AG04449 (cell line): ENCODE measurements at regions not wholly inside any gene's neighbourhood (a gene's known extent, or its start where the extent isn't known, plus 50 kb on each side); places are given as distances from the start of the nearest gene placed in this dataset.

Experiments used
- CTCF ChIA-PET: fragments of 350-600 bp; formaldehyde crosslinking; extraction: SDS; loops from one replicate; lab custom pipeline; 2021; ENCODE audit warnings: antibody characterized with exemption; lab: Yijun Ruan, JAX
- POLR2A ChIA-PET: fragments of 400-600, 350-600 bp; formaldehyde crosslinking; extraction: SDS; loops from one replicate; lab custom pipeline; 2020; ENCODE audit warnings: antibody characterized with exemption, inconsistent platforms; lab: Yijun Ruan, JAX
- DNase-seq: peaks from one replicate; pipeline ENCODE4 v3.0.0-alpha.2; 2010; ENCODE audit warnings: low read depth, low spot score
- H3K4me3 ChIP-seq: 2 replicates; pipeline ENCODE4 v1.5.1; 2011; ENCODE audit warnings: low read depth, mild to moderate bottlenecking, control low read depth, low read length
- CTCF ChIP-seq: IDR thresholded peaks from one replicate; pipeline ENCODE4 v1.5.1; 2011; ENCODE audit warnings: mild to moderate bottlenecking, moderate library complexity, low read length, control low read depth, inconsistent platforms; ENCODE audit not compliant: insufficient read depth; ENCODE audit errors: missing control alignments

- H3K4me3 ChIP-seq = no peak overlapping the region
- POLR2A ChIA-PET = no interaction called here
- TF ChIP-seq CTCF = no peak
- no peak for DNase-seq
- CTCF ChIA-PET = no interaction called here
These were observed 483.3 kb downstream of the BCL11A start for GRCh38 chr2:60070196-60070595.

- CTCF ChIA-PET = no interaction called here
- POLR2A ChIA-PET = no interaction called here
- DNase-seq = no peak
- no peak overlapping the region for H3K4me3 ChIP-seq
- no peak for TF ChIP-seq CTCF
These were observed 484.7 kb downstream of the BCL11A start for GRCh38 chr2:60068755-60069154.

- no peak for DNase-seq
- no peak for TF ChIP-seq CTCF
- POLR2A ChIA-PET = no interaction called here
- CTCF ChIA-PET = no interaction called here
- no peak overlapping the region for H3K4me3 ChIP-seq
These were observed 486.4 kb downstream of the BCL11A start for GRCh38 chr2:60067006-60067405.

GRCh38 chr2:60066096-60066839 is 487.2 kb downstream of the BCL11A start:
- CTCF ChIA-PET = no interaction called here
- no peak overlapping the region for H3K4me3 ChIP-seq
- POLR2A ChIA-PET = no interaction called here
- DNase-seq = no peak
- no peak for TF ChIP-seq CTCF

- CTCF ChIA-PET = no interaction called here
- TF ChIP-seq CTCF = no peak
- POLR2A ChIA-PET = no interaction called here
- no peak for DNase-seq
- no peak overlapping the region for H3K4me3 ChIP-seq
These were observed 488.6 kb downstream of the BCL11A start for GRCh38 chr2:60064687-60065389.

GRCh38 chr2:60058781-60059180 is 494.7 kb downstream of the BCL11A start:
- ChIA-PET CTCF (no interaction called here), POLR2A (interaction anchor here (0.6 kb wide), 1 partner anchor 425 kb away, joined by 3 read pairs; no protein-coding TSS in a partner anchor)
- H3K4me3 ChIP-seq = no peak overlapping the region
- DNase-seq = no peak
- TF ChIP-seq CTCF = no peak
